ENCODE measurements at regions not wholly inside any gene's neighbourhood (a gene's known extent, or its start where the extent isn't known, plus 50 kb on each side); places are given as distances from the start of the nearest gene placed in this dataset.
"Not testable (repeated sequence)": the region's sequence is repeated elsewhere in the genome, so short reads cannot be mapped to it uniquely, and the experiment has no call there.

DNA sequence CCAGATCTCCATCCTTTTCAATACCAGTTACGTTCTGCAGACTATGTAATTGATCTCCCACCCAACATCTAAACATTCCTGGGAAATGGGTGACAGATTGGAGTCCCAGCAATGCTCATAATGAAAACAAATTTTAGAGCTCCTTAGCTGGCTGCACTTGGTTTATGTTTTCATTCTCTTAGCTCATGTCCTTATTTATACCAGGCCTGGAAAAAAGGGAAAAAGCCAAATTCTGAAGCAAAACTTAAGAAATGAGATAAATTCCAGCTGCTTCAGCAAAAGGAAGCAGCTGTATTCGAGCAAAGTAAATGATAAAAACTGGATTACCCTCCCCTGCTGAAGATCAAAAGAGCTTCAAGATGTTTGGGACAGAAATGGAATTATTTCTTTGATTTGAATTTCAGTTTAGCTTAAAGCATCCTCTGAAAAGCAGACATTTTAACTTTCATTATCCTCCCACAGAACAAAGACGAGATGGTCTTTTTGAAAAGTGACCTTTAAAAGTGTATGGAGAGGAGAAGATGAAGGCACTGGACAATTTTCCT, 196.5 kb upstream of the THUMPD2 start (continued):
- no peak for TF ChIP-seq SKIL (IDR thresholded peaks at IDR 0.05; ENCODE audit: low read depth, poor library complexity, severe bottlenecking)
- TF ChIP-seq SMARCA5 (IDR thresholded peaks at IDR 0.05): no peak
- TF ChIP-seq NFYB (IDR thresholded peaks at IDR 0.05; ENCODE audit: insufficient read depth, low read depth, low read length): no peak
- no peak for TF ChIP-seq MYB (IDR thresholded peaks at IDR 0.05; ENCODE audit: borderline replicate concordance, low read depth, low read length)
- TF ChIP-seq MTA3 (IDR thresholded peaks at IDR 0.05; ENCODE audit: borderline replicate concordance, low read length): no peak
- TF ChIP-seq USF1 (IDR thresholded peaks at IDR 0.05; ENCODE audit: borderline replicate concordance, extremely low read length, insufficient read depth, low read depth, low read length): no peak

DNA sequence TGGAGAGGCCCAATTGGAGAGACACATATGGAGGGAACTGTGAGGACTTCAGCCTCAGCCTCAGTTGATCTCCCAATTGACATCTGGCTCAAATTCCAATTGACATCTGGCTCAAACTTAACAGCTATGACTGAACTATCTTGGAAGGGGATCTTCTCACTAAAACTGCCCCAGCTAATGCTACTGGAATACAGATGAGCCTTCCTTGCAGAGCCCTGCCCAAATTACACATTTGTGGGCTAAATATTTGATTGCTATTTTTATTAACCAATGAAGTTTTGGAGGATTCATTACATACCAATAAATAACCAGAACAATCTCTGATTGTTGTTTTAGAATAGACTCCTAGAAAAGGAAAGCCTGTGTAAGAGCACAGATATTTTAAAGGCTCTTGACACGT, 189.0 kb upstream of the THUMPD2 start:
- H3K27ac ChIP-seq (ENCODE audit: control insufficient read depth, insufficient read depth): no peak overlapping the region
- POLR2A ChIA-PET: no interaction called here
- no peak overlapping the region for H3K9ac ChIP-seq (ENCODE audit: control insufficient read depth, insufficient read depth, low read length)
- no peaks in the 10 kb centered on the region for H3K4me1 ChIP-seq (ENCODE audit: control insufficient read depth, insufficient read depth, low read length)
- H3K4me3 ChIP-seq: no peak overlapping the region
- no peaks in the 10 kb centered on the region for H3K36me3 ChIP-seq (ENCODE audit: control insufficient read depth in 2 of 2, insufficient read depth in 2 of 2, low read length in 1 of 2)
- H3K9me3 ChIP-seq (replicated peaks; ENCODE audit: control insufficient read depth, insufficient read depth, low read length): no peaks in the 10 kb centered on the region
- no peak for ATAC-seq
- RAD21 ChIA-PET (ENCODE audit: unreplicated experiment): no interaction called here
- SMC1A ChIA-PET (ENCODE audit: uncharacterized antibody, unreplicated experiment): no interaction called here
- intact Hi-C loops (cut with micrococcal nuclease; ENCODE audit: unreplicated experiment) (no loop called here), in situ Hi-C loops (cut with MboI) (no loop called here)
- WGBS (ENCODE audit: insufficient coverage, insufficient replicate concordance, low lambda C conversion rate, missing lambda C conversion rate): 0% methylated on average over 1 of the region's 1 CpG
- DNase-seq (ENCODE audit: low read depth, low spot score): no peak
- H3K27me3 ChIP-seq (replicated peaks in 1 of 2; ENCODE audit: control insufficient read depth in 2 of 2, insufficient read depth in 2 of 2, low read length in 1 of 2): no peaks in the 10 kb centered on the region
- FAIRE-seq: no peak
- no peaks in the 10 kb centered on the region for H4K20me1 ChIP-seq (ENCODE audit: control insufficient read depth, insufficient read depth)
- H3K79me2 ChIP-seq (ENCODE audit: control insufficient read depth, insufficient read depth, low read length): no peaks in the 10 kb centered on the region
- no TSS peak for BruUV-seq (replicated peaks)
- no peak for TF ChIP-seq TBL1XR1 (IDR thresholded peaks at IDR 0.05; ENCODE audit: low read depth, low read length)
- no peak overlapping the region for H2AFZ ChIP-seq (ENCODE audit: control insufficient read depth, low read depth, low read length)
- no peak overlapping the region for H3K4me2 ChIP-seq (ENCODE audit: control insufficient read depth, insufficient read depth)
- CTCF ChIA-PET: no interaction called here

GRCh38 chr2:39960681-39961080, 181.6 kb upstream of the THUMPD2 start:
- H2AFZ ChIP-seq (ENCODE audit: control insufficient read depth, low read depth, low read length); BruUV-seq (replicated peaks); CTCF ChIA-PET; H3K4me2 ChIP-seq (ENCODE audit: control insufficient read depth, insufficient read depth); DNase-seq (ENCODE audit: low read depth, low spot score); FAIRE-seq; SMC1A ChIA-PET (ENCODE audit: uncharacterized antibody, unreplicated experiment); H4K20me1 ChIP-seq (ENCODE audit: control insufficient read depth, insufficient read depth); H3K36me3 ChIP-seq (ENCODE audit: control insufficient read depth in 2 of 2, insufficient read depth in 2 of 2, low read length in 1 of 2); RAD21 ChIA-PET (ENCODE audit: unreplicated experiment); H3K4me3 ChIP-seq; H3K27ac ChIP-seq (ENCODE audit: control insufficient read depth, insufficient read depth); in situ Hi-C loops (cut with MboI); POLR2A ChIA-PET; H3K4me1 ChIP-seq (ENCODE audit: control insufficient read depth, insufficient read depth, low read length); H3K79me2 ChIP-seq (ENCODE audit: control insufficient read depth, insufficient read depth, low read length); H3K9ac ChIP-seq (ENCODE audit: control insufficient read depth, insufficient read depth, low read length); intact Hi-C loops (cut with micrococcal nuclease; ENCODE audit: unreplicated experiment); H3K9me3 ChIP-seq (replicated peaks; ENCODE audit: control insufficient read depth, insufficient read depth, low read length); ATAC-seq; H3K27me3 ChIP-seq (replicated peaks in 1 of 2; ENCODE audit: control insufficient read depth in 2 of 2, insufficient read depth in 2 of 2, low read length in 1 of 2): not testable (repeated sequence)
- 33% methylated on average over 7 of the region's 7 CpGs for WGBS (ENCODE audit: insufficient coverage, insufficient replicate concordance, low lambda C conversion rate, missing lambda C conversion rate)

All from GM12878 (cell line).